H1 (cell line): ENCODE measurements at regions not wholly inside any gene's neighbourhood (a gene's known extent, or its start where the extent isn't known, plus 50 kb on each side); places are given as distances from the start of the nearest gene placed in this dataset.

Experiments used
- CTCF ChIA-PET: fragments of 300-600 bp; sonication (Branson Sonifier 250); formaldehyde crosslinking; loops from one replicate; lab custom pipeline; 2021; ENCODE audit not compliant: partially characterized antibody; lab: Charles Lee
- POLR2A ChIA-PET: fragments of 300-600 bp; sonication (Branson Sonifier 250); formaldehyde crosslinking; loops from one replicate; lab custom pipeline; 2021; ENCODE audit warnings: inconsistent platforms; ENCODE audit not compliant: partially characterized antibody; lab: Charles Lee
- DNase-seq, 2 experiments: peaks; one replicate each; pipeline versions ENCODE4 v3.0.0 to v3.0.0-alpha.2; 2010 to 2022; ENCODE audit warnings: low spot score in 2 of 2, low read depth in 1 of 2, mixed read lengths in 1 of 2
- FAIRE-seq: peaks from 2 replicates; lab custom pipeline; 2011; peaks lifted over from hg19 to GRCh38; lab: Jason Lieb, UNC
- H2AFZ ChIP-seq: 2 replicates; pipeline ENCODE4 v1.8.1; 2012; ENCODE audit warnings: low read length, inconsistent platforms
- H2AK5ac ChIP-seq: 2 replicates; pipeline ENCODE4 v1.6.1; 2013; ENCODE audit warnings: low read depth, low read length
- H2BK120ac ChIP-seq: replicated peaks from 2 replicates; pipeline ENCODE3; 2013; ENCODE audit warnings: low read depth, low read length, inconsistent platforms
- H2BK12ac ChIP-seq: 2 replicates; pipeline ENCODE4 v1.6.1; 2013; ENCODE audit warnings: low read depth, low read length
- H2BK15ac ChIP-seq: 2 replicates; pipeline ENCODE4 v1.6.1; 2013; ENCODE audit warnings: low read length
- H2BK20ac ChIP-seq: 2 replicates; pipeline ENCODE4 v1.6.1; 2013; ENCODE audit warnings: low read length
- H2BK5ac ChIP-seq: 2 replicates; pipeline ENCODE4 v1.6.1; 2013; ENCODE audit warnings: low read depth, low read length
- H3K14ac ChIP-seq: 2 replicates; pipeline ENCODE4 v1.6.1; 2013; ENCODE audit warnings: inconsistent platforms; ENCODE audit not compliant: insufficient read length
- H3K18ac ChIP-seq: 2 replicates; pipeline ENCODE4 v1.6.1; 2013; ENCODE audit warnings: low read length; ENCODE audit errors: extremely low read depth
- H3K23ac ChIP-seq: 2 replicates; pipeline ENCODE4 v1.6.1; 2013; ENCODE audit warnings: inconsistent platforms; ENCODE audit not compliant: insufficient read length
- H3K23me2 ChIP-seq: 2 replicates; pipeline ENCODE4 v1.6.1; 2013; ENCODE audit warnings: low read depth, low read length
- H3K27ac ChIP-seq: 2 replicates; pipeline ENCODE4 v1.6.1; 2011; ENCODE audit warnings: low read depth, low read length, inconsistent platforms
- H3K27me3 ChIP-seq, 4 experiments: replicated peaks in 1 of 4; 1 replicate in 1 of 4; 2 replicates in 3 of 4; pipeline versions ENCODE4 v1.6.1 to v1.8.1; 2011 to 2013; ENCODE audit warnings: low read length in 3 of 4, mild to moderate bottlenecking in 3 of 4, inconsistent platforms in 2 of 4, mixed read lengths in 2 of 4, moderate library complexity in 1 of 4; ENCODE audit not compliant: control insufficient read depth in 3 of 4, insufficient read depth in 3 of 4; ENCODE audit errors: extremely low read depth in 1 of 4
- H3K36me3 ChIP-seq, 4 experiments: 2 replicates each; pipeline versions ENCODE4 v1.6.1 to v1.8.1; 2011 to 2013; ENCODE audit warnings: mild to moderate bottlenecking in 4 of 4, low read length in 3 of 4, moderate library complexity in 2 of 4, control low read depth in 1 of 4, inconsistent platforms in 1 of 4; ENCODE audit not compliant: insufficient read depth in 4 of 4, control insufficient read depth in 2 of 4
- H3K4ac ChIP-seq: replicated peaks from 2 replicates; pipeline ENCODE3; 2013; ENCODE audit warnings: low read length, low read depth, mixed read lengths, inconsistent platforms; ENCODE audit not compliant: insufficient read length
- H3K4me1 ChIP-seq, 4 experiments: replicated peaks in 1 of 4; 1 replicate in 1 of 4; 2 replicates in 3 of 4; pipeline versions ENCODE4 v1.6.1 to v1.8.1; 2011 to 2013; ENCODE audit warnings: low read length in 3 of 4, inconsistent platforms in 2 of 4, mixed read lengths in 1 of 4; ENCODE audit not compliant: insufficient read depth in 4 of 4, control insufficient read depth in 3 of 4
- H3K4me2 ChIP-seq, 2 experiments: 2 replicates each; pipeline versions ENCODE4 v1.6.1 to v1.8.1; 2011 to 2013; ENCODE audit warnings: low read depth in 2 of 2, low read length in 2 of 2, control low read depth in 1 of 2, inconsistent platforms in 1 of 2, mild to moderate bottlenecking in 1 of 2; ENCODE audit not compliant: insufficient read depth in 1 of 2
- H3K4me3 ChIP-seq, 4 experiments: fragments of 200-600, 300-600 bp in 1 of 4; sonication (generic), shearing (Covaris generic), sonication (Bioruptor Twin) in 1 of 4; 2 replicates each; pipeline versions ENCODE4 v1.5.1 to v1.8.1; 2011 to 2016; ENCODE audit warnings: low read length in 4 of 4, low read depth in 3 of 4, control low read depth in 2 of 4, inconsistent platforms in 2 of 4, mild to moderate bottlenecking in 2 of 4, mixed read lengths in 1 of 4, moderate library complexity in 1 of 4; ENCODE audit not compliant: insufficient read depth in 2 of 4; ENCODE audit errors: extremely low read depth in 1 of 4
- H3K56ac ChIP-seq: replicated peaks from 2 replicates; pipeline ENCODE3; 2013; ENCODE audit warnings: low read depth, mild to moderate bottlenecking, mixed read lengths, low read length, inconsistent platforms; ENCODE audit not compliant: insufficient read length
- H3K79me1 ChIP-seq: 2 replicates; pipeline ENCODE4 v1.6.1; 2013; ENCODE audit warnings: low read depth, low read length, control low read depth
- H3K79me2 ChIP-seq, 2 experiments: 2 replicates each; pipeline versions ENCODE4 v1.6.1 to v1.8.1; 2012 to 2013; ENCODE audit warnings: low read length in 2 of 2, mild to moderate bottlenecking in 2 of 2, inconsistent platforms in 1 of 2; ENCODE audit not compliant: insufficient read depth in 2 of 2, control insufficient read depth in 1 of 2
- H3K9ac ChIP-seq, 4 experiments: replicated peaks in 1 of 4; 1 replicate in 1 of 4; 2 replicates in 3 of 4; pipeline versions ENCODE4 v1.6.1 to v1.8.1; 2011 to 2013; ENCODE audit warnings: low read depth in 3 of 4, low read length in 3 of 4, control low read depth in 2 of 4, mild to moderate bottlenecking in 2 of 4, moderate library complexity in 2 of 4, inconsistent platforms in 1 of 4; ENCODE audit errors: extremely low read depth in 1 of 4
- H3K9me3 ChIP-seq, 2 experiments: 2 replicates each; pipeline versions ENCODE4 v1.6.1 to v1.8.1; 2012 to 2013; ENCODE audit warnings: mild to moderate bottlenecking in 2 of 2, moderate library complexity in 2 of 2, control low read depth in 1 of 2, inconsistent platforms in 1 of 2, low read depth in 1 of 2, low read length in 1 of 2, mixed read lengths in 1 of 2; ENCODE audit not compliant: insufficient read depth in 2 of 2
- H4K20me1 ChIP-seq, 2 experiments: replicated peaks in 1 of 2; 2 replicates each; pipeline versions ENCODE3 to v1.8.1; 2011 to 2013; ENCODE audit warnings: inconsistent platforms in 2 of 2, low read length in 2 of 2, mild to moderate bottlenecking in 1 of 2; ENCODE audit not compliant: insufficient read depth in 2 of 2, control insufficient read depth in 1 of 2
- H4K5ac ChIP-seq: 2 replicates; pipeline ENCODE4 v1.6.1; 2013; ENCODE audit warnings: low read length, low read depth, mixed read lengths, inconsistent platforms; ENCODE audit not compliant: insufficient read length
- H4K8ac ChIP-seq: 2 replicates; pipeline ENCODE4 v1.8.0; 2013; ENCODE audit warnings: mild to moderate bottlenecking, moderate library complexity, low read length, inconsistent platforms; ENCODE audit not compliant: insufficient read depth; ENCODE audit errors: extremely low read depth
- H4K91ac ChIP-seq: replicated peaks from 2 replicates; pipeline ENCODE3; 2013; ENCODE audit warnings: low read length, mixed read lengths, inconsistent platforms; ENCODE audit not compliant: insufficient read length
- ASH2L ChIP-seq: fragments of 200-600, 300-600 bp; sonication (generic); IDR thresholded peaks from one replicate; pipeline ENCODE4 v1.7.1; 2017; ENCODE audit warnings: low read length
- CHD1 ChIP-seq: IDR thresholded peaks from 2 replicates; pipeline ENCODE4 v1.6.1; 2012; ENCODE audit warnings: low read depth, low read length, improper control_type of control experiment
- FOSL1 ChIP-seq: IDR thresholded peaks from 2 replicates; pipeline ENCODE4 v1.6.1; 2011; ENCODE audit warnings: mild to moderate bottlenecking, low read depth, low read length, moderate library complexity; ENCODE audit not compliant: insufficient read depth
- MAFK ChIP-seq: IDR thresholded peaks from 2 replicates; pipeline ENCODE4 v1.6.1; 2012; ENCODE audit warnings: low read depth, mild to moderate bottlenecking, improper control_type of control experiment, low read length
- RBBP5 ChIP-seq: IDR thresholded peaks from 2 replicates; pipeline ENCODE4 v1.7.1; 2012; ENCODE audit warnings: low read depth, mild to moderate bottlenecking, inconsistent platforms, low read length, moderate library complexity, borderline replicate concordance
- SIN3A ChIP-seq, 2 experiments: IDR thresholded peaks in 1 of 2; conservative IDR thresholded peaks in 1 of 2; 2 replicates each; pipeline ENCODE4 v1.6.1; 2011 to 2012; ENCODE audit warnings: low read length in 2 of 2, improper control_type of control experiment in 1 of 2, low read depth in 1 of 2, mild to moderate bottlenecking in 1 of 2
- SIX5 ChIP-seq: IDR thresholded peaks from 2 replicates; pipeline ENCODE4 v1.6.1; 2011; ENCODE audit warnings: mild to moderate bottlenecking, low read depth, low read length
- SRF ChIP-seq: IDR thresholded peaks from 2 replicates; pipeline ENCODE4 v1.6.1; 2011; ENCODE audit warnings: mild to moderate bottlenecking, low read depth, low read length, moderate library complexity
- WGBS, 2 experiments: shearing (Covaris generic) in 1 of 2; methylation state at CpG; one replicate each; pipeline versions ENCODE4 v1.1.6 to v1.1.7; 2013 to 2015; ENCODE audit warnings: low lambda C conversion rate in 2 of 2, mixed read lengths in 2 of 2, inconsistent platforms in 1 of 2, low coverage in 1 of 2, missing lambda C conversion rate in 1 of 2; ENCODE audit not compliant: insufficient replicate concordance in 2 of 2, insufficient coverage in 1 of 2, insufficient read length in 1 of 2; ENCODE audit errors: extremely low coverage in 1 of 2, missing lambda C conversion rate in 1 of 2; 5-methylcytosine and 5-hydroxymethylcytosine counted together

- FAIRE-seq, result no peak
These were observed 148.7 kb downstream of the SETD4 start for GRCh38 chr21:35911412-35912191.

More at GRCh38 chr21:35911412-35912191, 148.7 kb downstream of the SETD4 start:
- no peak overlapping the region for H4K91ac ChIP-seq
- no peaks in the 10 kb centered on the region for H3K27me3 ChIP-seq
- no peak overlapping the region for H4K5ac ChIP-seq
- H2BK5ac ChIP-seq, result no peak overlapping the region
- H3K4me1 ChIP-seq, result peaks cover 0 to 2% (median under 1%) of the 10 kb centered on the region in 4 experiments; a peak in 1 of 7 replicates
- CTCF ChIA-PET, result interaction anchor here (1.5 to 1.7 kb wide), 2 partner anchors 14 to 201 kb away, joined by 4 to 5 read pairs; no protein-coding TSS in a partner anchor
- no peak overlapping the region for H2BK20ac ChIP-seq
- peaks cover 0 to 3% of the 10 kb centered on the region in 2 experiments; a peak in 2 of 4 replicates for H3K9me3 ChIP-seq
- H3K79me1 ChIP-seq, result no peaks in the 10 kb centered on the region
- H3K18ac ChIP-seq, result no peak overlapping the region
- no peak overlapping the region for H3K56ac ChIP-seq
- no peak overlapping the region for H2BK15ac ChIP-seq
- H3K4me3 ChIP-seq, result no peak overlapping the region
- POLR2A ChIA-PET, result no interaction called here
- H3K4ac ChIP-seq, result no peak overlapping the region
- no peak overlapping the region for H2AK5ac ChIP-seq
- no peaks in the 10 kb centered on the region for H3K23me2 ChIP-seq
- no peak overlapping the region for H2BK12ac ChIP-seq
- peaks cover 0 to 3% (median 0%) of the 10 kb centered on the region in 4 experiments; a peak in 1 of 8 replicates for H3K36me3 ChIP-seq
- no peak overlapping the region for H3K4me2 ChIP-seq
- no peak overlapping the region for H3K23ac ChIP-seq
- no peak overlapping the region for H3K27ac ChIP-seq
- no peaks in the 10 kb centered on the region for H4K20me1 ChIP-seq
- TF ChIP-seq CHD1, result no peak
- TF ChIP-seq RBBP5, result no peak
- no peak for TF ChIP-seq ASH2L
- no peak for TF ChIP-seq MAFK
- TF ChIP-seq SIX5, result no peak
- no peak for TF ChIP-seq SIN3A (conservative IDR thresholded peaks at IDR 0.05 in 1 of 2, IDR thresholded peaks at IDR 0.05 in 1 of 2; ENCODE audit: low read depth in 1 of 2, low read length in 2 of 2)
- no peak for TF ChIP-seq FOSL1
- TF ChIP-seq SRF, result no peak
- H3K9ac ChIP-seq, result no peak overlapping the region
- no peak for DNase-seq
- H2AFZ ChIP-seq, result 0 out of 2 replicates have a peak overlapping the region, but pooled peaks have one; percentile 37
- WGBS, 2 experiments, result 84% methylated on average over 4 of the region's 4 CpGs; no CpG with 5 or more reads in 1 of the 2 experiments
- no peak overlapping the region for H4K8ac ChIP-seq
- no peak overlapping the region for H2BK120ac ChIP-seq
- no peaks in the 10 kb centered on the region for H3K79me2 ChIP-seq
- no peak overlapping the region for H3K14ac ChIP-seq
